ENCODE measurements at regions not wholly inside any gene's neighbourhood (a gene's known extent, or its start where the extent isn't known, plus 50 kb on each side); places are given as distances from the start of the nearest gene placed in this dataset.

GRCh38 chr13:67996101-67996500 is 766.0 kb upstream of the PCDH9 start:
- TF ChIP-seq CTCF (IDR thresholded peaks at IDR 0.05) = no peak
- TF ChIP-seq SMC3 (IDR thresholded peaks at IDR 0.05) = no peak
- TF ChIP-seq POLR2A (IDR thresholded peaks at IDR 0.05; ENCODE audit: low read length) = no peak
- TF ChIP-seq EP300 (IDR thresholded peaks at IDR 0.05) = no peak
- TF ChIP-seq ZNF302 (CRISPR knock-in tag; IDR thresholded peaks at IDR 0.05) = no peak
- TF ChIP-seq CHD2 (IDR thresholded peaks at IDR 0.05; ENCODE audit: low read length, partially characterized antibody) = no peak
- TF ChIP-seq JUN (IDR thresholded peaks at IDR 0.05) = no peak
- no peak for TF ChIP-seq NFE2L2 (conservative IDR thresholded peaks at IDR 0.05; ENCODE audit: low read length)
- no peak for TF ChIP-seq POLR2AphosphoS2 (conservative IDR thresholded peaks at IDR 0.05; ENCODE audit: low read length)
- TF ChIP-seq, protein P1, sequence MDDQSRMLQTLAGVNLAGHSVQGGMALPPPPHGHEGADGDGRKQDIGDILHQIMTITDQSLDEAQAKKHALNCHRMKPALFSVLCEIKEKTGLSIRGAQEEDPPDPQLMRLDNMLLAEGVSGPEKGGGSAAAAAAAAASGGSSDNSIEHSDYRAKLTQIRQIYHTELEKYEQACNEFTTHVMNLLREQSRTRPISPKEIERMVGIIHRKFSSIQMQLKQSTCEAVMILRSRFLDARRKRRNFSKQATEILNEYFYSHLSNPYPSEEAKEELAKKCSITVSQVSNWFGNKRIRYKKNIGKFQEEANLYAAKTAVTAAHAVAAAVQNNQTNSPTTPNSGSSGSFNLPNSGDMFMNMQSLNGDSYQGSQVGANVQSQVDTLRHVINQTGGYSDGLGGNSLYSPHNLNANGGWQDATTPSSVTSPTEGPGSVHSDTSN (IDR thresholded peaks at IDR 0.05) = no peak
- no peak for TF ChIP-seq ESRRA (IDR thresholded peaks at IDR 0.05; ENCODE audit: borderline replicate concordance, low read length)
- TF ChIP-seq RAD21 (conservative IDR thresholded peaks at IDR 0.05 in 1 of 2, IDR thresholded peaks at IDR 0.05 in 1 of 2) = no peak
- TF ChIP-seq USF2 (IDR thresholded peaks at IDR 0.05) = no peak
- no peak for TF ChIP-seq CHD4 (IDR thresholded peaks at IDR 0.05; ENCODE audit: borderline replicate concordance)
